ENCODE measurements at regions not wholly inside any gene's neighbourhood (a gene's known extent, or its start where the extent isn't known, plus 50 kb on each side); places are given as distances from the start of the nearest gene placed in this dataset.

DNA sequence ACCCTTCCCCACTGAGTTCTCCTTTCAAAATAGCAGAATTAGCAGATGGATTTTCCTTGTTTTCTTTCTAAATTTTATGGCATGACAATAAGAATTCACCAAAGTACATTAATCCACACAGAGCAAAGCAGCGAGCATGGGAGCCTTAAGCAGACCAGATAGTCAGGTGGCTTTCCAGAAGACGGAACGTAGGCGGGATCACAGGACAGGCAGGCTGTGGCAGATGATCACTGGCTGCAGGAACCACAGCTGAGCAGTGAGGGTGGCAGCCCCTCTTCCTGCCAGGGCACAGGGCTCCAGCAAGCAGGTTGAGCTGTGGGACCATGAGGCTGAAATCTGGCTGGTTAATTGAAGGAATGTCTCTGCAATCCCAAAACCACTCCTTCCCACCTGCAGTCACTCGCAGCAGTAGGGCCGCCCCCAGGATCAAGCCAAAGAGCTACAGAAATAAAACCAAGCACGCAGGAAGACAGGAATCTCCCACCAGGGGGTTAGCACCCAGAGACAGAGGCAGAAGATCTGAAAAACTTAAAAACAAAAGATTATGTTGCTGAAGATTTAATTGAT, 259.9 kb downstream of the EIPR1 start:
- Histone ChIP-seq H3K4me1 (ENCODE audit: low read length) (no peaks in the 10 kb centered on the region), H3K9ac (ENCODE audit: low read length) (no peak overlapping the region), H3F3A (ENCODE audit: insufficient read depth, low read length) (no peaks in the 10 kb centered on the region), H3K79me2 (ENCODE audit: low read length) (no peaks in the 10 kb centered on the region), H4K20me1 (ENCODE audit: insufficient read depth, low read length) (no peaks in the 10 kb centered on the region), H3K4me2 (ENCODE audit: low read depth, low read length) (no peak overlapping the region), H3K9me3 (replicated peaks; ENCODE audit: insufficient read depth, low read length) (no peaks in the 10 kb centered on the region), H3K27me3 (replicated peaks; ENCODE audit: insufficient read depth, low read length) (no peaks in the 10 kb centered on the region), H3K4me3 (ENCODE audit: low read length) (no peak overlapping the region), H2AFZ (ENCODE audit: low read length) (no peak overlapping the region), H3K36me3 (replicated peaks; ENCODE audit: insufficient read depth, low read length) (no peaks in the 10 kb centered on the region), H3K9me2 (replicated peaks; ENCODE audit: insufficient read depth, low read length) (no peaks in the 10 kb centered on the region), H3K27ac (ENCODE audit: low read length) (no peak overlapping the region)
- DNase-seq: no peak
- TF ChIP-seq EZH2 (optimal IDR thresholded peaks at IDR 0.05; ENCODE audit: low read depth, low read length) (no peak), EZH2phosphoT487 (IDR thresholded peaks at IDR 0.05; ENCODE audit: low read length) (no peak)
- TF ChIP-seq, protein P1, sequence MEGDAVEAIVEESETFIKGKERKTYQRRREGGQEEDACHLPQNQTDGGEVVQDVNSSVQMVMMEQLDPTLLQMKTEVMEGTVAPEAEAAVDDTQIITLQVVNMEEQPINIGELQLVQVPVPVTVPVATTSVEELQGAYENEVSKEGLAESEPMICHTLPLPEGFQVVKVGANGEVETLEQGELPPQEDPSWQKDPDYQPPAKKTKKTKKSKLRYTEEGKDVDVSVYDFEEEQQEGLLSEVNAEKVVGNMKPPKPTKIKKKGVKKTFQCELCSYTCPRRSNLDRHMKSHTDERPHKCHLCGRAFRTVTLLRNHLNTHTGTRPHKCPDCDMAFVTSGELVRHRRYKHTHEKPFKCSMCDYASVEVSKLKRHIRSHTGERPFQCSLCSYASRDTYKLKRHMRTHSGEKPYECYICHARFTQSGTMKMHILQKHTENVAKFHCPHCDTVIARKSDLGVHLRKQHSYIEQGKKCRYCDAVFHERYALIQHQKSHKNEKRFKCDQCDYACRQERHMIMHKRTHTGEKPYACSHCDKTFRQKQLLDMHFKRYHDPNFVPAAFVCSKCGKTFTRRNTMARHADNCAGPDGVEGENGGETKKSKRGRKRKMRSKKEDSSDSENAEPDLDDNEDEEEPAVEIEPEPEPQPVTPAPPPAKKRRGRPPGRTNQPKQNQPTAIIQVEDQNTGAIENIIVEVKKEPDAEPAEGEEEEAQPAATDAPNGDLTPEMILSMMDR (IDR thresholded peaks at IDR 0.05; ENCODE audit: low read length): no peak

DNA sequence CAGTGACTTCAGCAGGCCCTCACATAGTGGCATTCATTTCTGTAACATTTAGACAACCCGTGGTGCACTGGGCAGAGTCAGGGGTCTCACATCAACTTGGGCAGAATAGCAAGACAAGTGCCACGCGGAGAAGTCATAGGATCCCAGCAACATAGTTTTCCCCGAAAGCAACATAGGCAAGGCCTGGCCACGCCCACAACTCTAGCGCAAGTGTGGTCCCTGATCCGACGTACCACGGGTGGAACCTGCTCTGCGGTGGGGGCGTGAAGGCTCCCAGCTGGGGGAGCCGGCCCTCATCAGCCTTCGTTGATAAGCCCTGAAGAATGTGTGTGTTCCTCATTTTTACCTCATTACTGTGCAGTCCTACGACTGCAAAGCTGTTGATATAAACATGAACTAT, 261.2 kb downstream of the EIPR1 start:
- H3K9ac ChIP-seq (ENCODE audit: low read length): no peak overlapping the region
- no peak for DNase-seq
- H3K27me3 ChIP-seq (replicated peaks; ENCODE audit: insufficient read depth, low read length): no peaks in the 10 kb centered on the region
- H3K4me1 ChIP-seq (ENCODE audit: low read length): no peaks in the 10 kb centered on the region
- H3F3A ChIP-seq (ENCODE audit: insufficient read depth, low read length): no peaks in the 10 kb centered on the region
- H3K4me2 ChIP-seq (ENCODE audit: low read depth, low read length): no peak overlapping the region
- H3K36me3 ChIP-seq (replicated peaks; ENCODE audit: insufficient read depth, low read length): no peaks in the 10 kb centered on the region
- no peaks in the 10 kb centered on the region for H3K79me2 ChIP-seq (ENCODE audit: low read length)
- H2AFZ ChIP-seq (ENCODE audit: low read length): no peak overlapping the region
- no peak overlapping the region for H3K27ac ChIP-seq (ENCODE audit: low read length)
- H3K4me3 ChIP-seq (ENCODE audit: low read length): no peak overlapping the region
- H3K9me3 ChIP-seq (replicated peaks; ENCODE audit: insufficient read depth, low read length): no peaks in the 10 kb centered on the region
- TF ChIP-seq, protein P1 (IDR thresholded peaks at IDR 0.05; ENCODE audit: low read length): no peak
- TF ChIP-seq EZH2 (optimal IDR thresholded peaks at IDR 0.05; ENCODE audit: low read depth, low read length) (no peak), EZH2phosphoT487 (IDR thresholded peaks at IDR 0.05; ENCODE audit: low read length) (no peak)
- H4K20me1 ChIP-seq (ENCODE audit: insufficient read depth, low read length): no peaks in the 10 kb centered on the region
- H3K9me2 ChIP-seq (replicated peaks; ENCODE audit: insufficient read depth, low read length): no peaks in the 10 kb centered on the region

DNA sequence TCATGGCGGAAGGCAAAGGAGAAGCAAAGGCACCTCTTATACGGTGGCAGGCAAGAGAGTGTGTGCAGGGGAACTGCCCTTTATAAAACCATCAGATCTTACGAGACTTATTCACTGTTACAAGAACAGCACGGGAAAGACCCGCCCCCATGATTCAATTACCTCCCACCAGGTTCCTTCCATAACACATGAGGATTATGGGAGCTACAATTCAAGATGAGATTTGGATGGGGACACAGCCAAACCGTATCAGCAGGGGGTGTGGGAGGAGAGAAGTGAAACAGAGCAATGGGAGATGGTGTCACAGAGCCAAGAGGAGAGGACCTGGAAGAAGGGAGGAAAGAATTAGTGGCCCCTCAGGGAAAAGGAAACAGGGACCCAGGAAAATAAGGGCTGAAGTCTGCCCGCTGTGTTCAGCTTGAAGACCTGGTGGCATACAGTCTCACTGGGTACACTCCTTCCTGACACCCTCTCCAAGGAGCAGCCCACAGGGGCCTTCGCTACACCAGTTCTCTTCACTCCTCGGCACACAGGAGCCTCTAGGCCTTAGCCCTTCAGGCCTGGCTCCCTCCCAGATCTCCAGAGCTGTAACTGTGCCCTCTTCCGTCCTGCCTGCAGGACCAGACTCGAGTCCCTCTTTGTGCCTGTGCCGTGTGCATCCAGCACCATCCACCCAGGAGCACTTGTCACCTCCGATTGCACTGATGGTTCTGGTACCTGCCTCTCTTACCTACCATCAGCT, 262.1 kb downstream of the EIPR1 start:
- no peaks in the 10 kb centered on the region for H3K79me2 ChIP-seq (ENCODE audit: low read length)

More for the DNA sequence above, 262.1 kb downstream of the EIPR1 start:
- Histone ChIP-seq H3K27me3 (replicated peaks; ENCODE audit: insufficient read depth, low read length) (no peaks in the 10 kb centered on the region), H4K20me1 (ENCODE audit: insufficient read depth, low read length) (no peaks in the 10 kb centered on the region), H3K4me1 (ENCODE audit: low read length) (no peaks in the 10 kb centered on the region), H3K4me2 (ENCODE audit: low read depth, low read length) (no peak overlapping the region), H3K9me2 (replicated peaks; ENCODE audit: insufficient read depth, low read length) (no peaks in the 10 kb centered on the region), H2AFZ (ENCODE audit: low read length) (no peak overlapping the region), H3F3A (ENCODE audit: insufficient read depth, low read length) (no peaks in the 10 kb centered on the region), H3K27ac (ENCODE audit: low read length) (no peak overlapping the region), H3K4me3 (ENCODE audit: low read length) (no peak overlapping the region), H3K9me3 (replicated peaks; ENCODE audit: insufficient read depth, low read length) (no peaks in the 10 kb centered on the region), H3K36me3 (replicated peaks; ENCODE audit: insufficient read depth, low read length) (no peaks in the 10 kb centered on the region), H3K9ac (ENCODE audit: low read length) (no peak overlapping the region)
- TF ChIP-seq EZH2 (optimal IDR thresholded peaks at IDR 0.05; ENCODE audit: low read depth, low read length): no peak
- TF ChIP-seq, protein P1 (IDR thresholded peaks at IDR 0.05; ENCODE audit: low read length): no peak
- no peak for TF ChIP-seq EZH2phosphoT487 (IDR thresholded peaks at IDR 0.05; ENCODE audit: low read length)
- no peak for DNase-seq

All from MM.1S (cell line).